ENCODE measurements at regions not wholly inside any gene's neighbourhood (a gene's known extent, or its start where the extent isn't known, plus 50 kb on each side); places are given as distances from the start of the nearest gene placed in this dataset.
A peak's percentile ranks its signal among the peaks of the same experiment; 100 is the strongest.
"Not testable (repeated sequence)": the region's sequence is repeated elsewhere in the genome, so short reads cannot be mapped to it uniquely, and the experiment has no call there.

DNA sequence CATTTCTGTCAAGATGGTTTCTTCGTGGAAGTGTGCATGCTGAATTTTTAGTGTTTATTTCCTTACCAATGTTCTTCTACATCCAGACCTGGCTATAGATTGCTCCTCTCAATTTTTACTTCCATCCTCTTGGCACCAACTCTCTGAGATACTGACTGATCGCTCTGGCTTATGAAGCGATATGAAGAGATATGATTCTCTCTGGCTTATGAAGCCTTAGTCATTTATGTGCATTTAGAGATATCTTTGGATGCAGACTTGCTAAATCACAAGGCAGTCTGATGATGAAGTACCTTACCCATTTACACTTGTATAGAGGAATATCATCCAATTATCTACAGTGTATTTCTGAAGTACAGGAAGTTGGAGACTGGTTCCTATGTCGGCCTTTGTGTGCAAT, 295.4 kb upstream of the STXBP5 start:
- DNase-seq, result no peak

DNA sequence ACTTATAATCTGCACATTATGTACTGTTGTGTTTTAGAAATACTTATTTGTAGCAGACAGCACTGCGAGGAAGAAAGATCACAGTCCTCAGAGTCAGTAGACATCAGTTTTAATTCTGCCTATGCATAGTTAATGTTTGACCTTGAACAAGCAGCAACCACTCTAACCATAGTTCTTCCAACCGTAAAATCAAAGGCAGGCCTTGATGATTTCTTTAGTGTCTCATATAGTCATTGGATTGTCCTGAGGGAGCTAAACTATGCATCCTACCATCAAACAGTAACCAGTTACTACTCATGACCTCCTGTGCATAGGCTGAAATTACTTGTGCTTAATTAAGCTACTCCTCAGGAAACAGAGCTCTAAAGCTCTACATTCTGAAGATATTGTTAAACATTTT, 294.8 kb upstream of the STXBP5 start:
- peak; percentile 78 for DNase-seq

DNA sequence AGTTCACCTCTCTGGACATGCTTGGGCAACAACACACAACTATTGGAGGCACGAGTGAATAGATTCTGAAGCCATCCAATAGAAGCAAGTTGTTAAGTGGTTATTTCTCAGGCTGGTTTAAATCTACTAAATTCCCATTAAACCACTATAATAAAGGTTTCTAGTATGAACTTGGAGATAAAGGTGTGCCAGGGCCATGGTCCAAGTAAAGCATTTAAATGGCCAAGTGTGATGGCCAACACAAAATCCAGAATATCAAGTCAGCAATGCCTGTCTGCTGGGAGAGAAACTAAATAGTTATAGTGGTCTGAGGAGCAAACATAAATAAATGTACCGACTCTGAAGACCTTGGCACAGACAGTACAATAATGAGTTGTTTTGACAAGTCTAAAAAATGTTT, 294.3 kb upstream of the STXBP5 start:
- DNase-seq, result no peak

DNA sequence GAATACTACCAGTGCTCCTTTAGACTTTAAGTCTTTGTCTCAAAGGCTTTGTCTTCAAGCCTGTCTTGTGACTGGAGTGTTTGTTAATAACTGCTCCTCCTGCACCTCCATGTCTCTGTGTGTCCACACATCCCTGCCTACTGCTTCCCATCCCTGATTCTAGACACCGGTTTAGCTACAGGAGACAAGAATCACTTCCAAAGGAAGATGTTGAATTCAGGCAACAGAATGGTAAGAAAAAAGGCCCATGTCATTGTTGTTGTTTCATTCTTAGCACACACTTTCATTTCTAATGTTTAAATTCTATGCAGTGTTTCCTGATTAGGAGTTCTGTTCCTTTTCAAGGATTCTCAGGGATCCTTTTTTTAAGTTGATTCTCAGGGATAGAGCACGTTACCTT, 293.6 kb upstream of the STXBP5 start:
- DNase-seq, result no peak

DNA sequence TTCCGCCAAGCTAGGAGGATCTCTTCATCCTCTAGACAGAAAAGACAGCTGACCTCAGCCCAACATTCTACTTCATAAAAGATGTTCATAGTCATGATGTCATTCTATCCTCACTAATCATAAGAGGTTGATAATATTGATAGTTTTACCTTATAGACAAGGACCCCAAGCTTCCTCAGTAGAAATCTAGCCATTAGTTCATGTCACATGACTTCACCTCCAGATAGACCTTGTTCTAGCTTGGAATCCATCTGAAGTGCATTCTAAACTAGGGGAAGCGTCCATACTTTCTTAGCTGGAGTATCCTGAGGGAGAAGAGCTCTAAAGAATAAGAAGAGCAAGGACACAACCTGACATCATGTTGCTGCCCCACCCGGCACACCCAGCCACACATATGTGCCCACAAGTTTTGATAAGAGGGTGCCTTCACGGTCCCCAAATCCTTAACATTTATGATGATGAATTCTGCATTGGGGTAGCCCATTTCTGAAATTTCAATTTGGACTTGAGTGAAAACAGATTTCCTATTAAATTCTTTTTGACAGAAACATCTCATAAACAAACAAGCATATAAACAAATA, 292.5 kb upstream of the STXBP5 start:
- no peak for DNase-seq

DNA sequence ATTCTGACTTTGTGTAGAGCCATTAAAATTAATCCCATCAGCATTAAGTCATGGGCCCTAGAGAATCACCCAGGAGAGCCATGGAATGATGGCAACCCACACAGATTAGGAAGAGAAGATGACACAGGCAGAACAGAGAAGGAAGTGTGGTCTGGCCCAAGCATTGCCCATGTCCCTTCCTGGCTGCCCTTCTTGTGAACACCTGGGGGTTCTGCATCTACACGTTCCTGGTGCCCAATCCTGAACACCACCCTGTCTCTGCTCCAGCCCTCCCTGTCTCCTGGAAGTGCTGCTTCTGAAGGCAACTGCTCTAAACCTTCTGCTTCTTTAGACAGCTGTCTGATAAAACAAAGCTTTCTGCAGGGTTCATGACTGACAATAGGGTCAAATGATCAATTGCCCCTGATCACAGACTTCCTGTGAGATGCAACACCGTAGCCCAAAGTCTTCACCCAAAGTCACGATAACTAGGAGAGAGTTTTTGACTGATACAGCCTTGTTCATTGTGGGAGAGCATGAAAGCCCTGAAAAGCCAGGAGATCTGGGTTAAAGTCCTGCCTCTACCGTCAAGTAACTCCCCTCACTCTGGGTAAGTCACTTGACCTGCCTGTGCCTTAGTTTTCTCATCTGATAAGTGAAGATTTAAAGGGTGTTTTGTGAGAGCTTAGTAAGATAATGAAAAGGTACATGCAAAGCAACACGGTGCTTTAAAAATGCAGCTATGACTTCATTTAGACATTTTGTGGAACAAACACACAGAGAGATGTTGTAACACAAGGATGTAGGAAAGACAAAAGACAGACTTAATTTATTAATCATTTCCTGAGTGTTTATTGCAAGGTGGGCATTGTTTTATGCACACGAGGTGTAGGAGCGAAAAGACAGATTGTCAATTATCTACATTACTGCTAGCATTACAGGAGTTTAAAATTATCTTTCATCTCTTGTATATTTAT, 291.2 kb upstream of the STXBP5 start:
- DNase-seq, result no peak

DNA sequence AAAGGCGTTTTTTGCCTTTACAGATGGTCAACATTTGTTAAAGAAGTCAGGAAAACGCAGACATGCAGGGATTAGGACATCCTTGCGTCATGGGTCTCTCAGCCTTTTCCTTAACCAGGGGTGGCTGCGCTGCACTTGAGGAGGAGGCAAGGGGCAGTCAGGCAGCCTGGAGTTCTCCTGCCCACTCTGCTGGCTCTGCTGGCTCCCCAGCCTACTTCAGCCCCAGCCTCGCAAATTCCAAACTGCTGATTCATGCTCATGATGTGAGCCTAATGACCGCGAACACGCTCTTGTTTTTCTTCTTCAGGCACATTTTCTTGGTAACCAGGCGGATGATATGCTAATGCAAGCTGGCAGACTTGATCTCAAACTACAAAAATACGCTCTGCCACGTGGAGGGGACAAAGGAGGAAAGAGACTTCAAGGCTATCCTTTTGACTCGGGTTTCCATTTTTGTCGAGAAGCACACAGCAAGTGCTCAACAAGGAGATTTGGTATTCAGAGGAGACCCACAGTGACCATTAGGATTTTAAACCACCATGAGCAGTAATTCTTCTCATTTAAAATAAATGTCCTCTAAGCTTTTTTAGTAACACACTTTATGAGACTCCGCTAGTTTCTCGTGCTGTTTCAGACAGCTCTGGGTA, 290.3 kb upstream of the STXBP5 start:
- peak; percentile 100 for DNase-seq

DNA sequence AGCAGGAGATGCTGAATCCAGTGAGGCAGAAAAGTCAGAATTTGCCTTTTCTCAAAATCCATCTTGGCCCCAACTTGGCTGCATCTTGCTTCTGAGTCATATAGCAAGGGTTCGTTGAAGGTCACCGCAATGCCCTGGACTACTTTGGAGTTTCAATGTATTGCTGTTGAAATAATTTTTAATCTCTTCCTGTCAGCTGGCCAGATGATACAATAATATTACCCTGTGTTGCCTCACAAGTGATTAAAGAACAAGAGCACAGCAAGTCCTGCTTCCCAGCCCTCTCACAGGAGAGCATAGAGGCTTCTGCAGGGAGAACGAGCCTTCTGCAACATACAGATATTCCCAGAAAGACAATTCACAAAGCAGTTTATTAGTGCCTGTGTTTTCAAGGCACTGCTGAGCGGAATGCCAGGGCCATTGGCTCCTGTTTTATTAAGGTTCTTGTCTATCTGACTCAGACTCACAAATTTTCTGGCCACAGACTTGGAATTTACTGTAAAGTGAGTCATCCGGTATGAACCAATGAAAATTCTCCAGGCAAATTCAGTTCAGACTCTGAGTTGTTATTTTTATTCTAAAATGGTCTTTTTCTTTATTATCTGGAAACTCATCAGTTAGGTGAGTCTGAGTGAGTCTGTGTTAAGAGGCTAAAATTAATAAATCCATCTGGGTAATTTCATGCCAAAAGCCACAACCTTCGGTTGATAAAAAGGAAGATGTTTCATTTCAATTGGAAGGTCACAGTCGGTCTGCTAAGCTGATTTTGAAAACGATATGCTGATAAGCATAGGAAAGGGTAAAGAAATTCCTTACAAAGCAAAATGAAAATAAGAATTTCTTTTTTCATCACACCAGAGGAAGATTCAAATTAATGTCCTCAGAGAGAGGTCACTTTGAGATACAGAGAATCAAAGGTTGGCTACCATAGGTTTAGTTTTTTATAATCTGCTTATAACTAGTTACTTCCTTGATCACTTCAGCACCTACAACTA, 289.4 kb upstream of the STXBP5 start:
- peak; percentile 97 for DNase-seq

DNA sequence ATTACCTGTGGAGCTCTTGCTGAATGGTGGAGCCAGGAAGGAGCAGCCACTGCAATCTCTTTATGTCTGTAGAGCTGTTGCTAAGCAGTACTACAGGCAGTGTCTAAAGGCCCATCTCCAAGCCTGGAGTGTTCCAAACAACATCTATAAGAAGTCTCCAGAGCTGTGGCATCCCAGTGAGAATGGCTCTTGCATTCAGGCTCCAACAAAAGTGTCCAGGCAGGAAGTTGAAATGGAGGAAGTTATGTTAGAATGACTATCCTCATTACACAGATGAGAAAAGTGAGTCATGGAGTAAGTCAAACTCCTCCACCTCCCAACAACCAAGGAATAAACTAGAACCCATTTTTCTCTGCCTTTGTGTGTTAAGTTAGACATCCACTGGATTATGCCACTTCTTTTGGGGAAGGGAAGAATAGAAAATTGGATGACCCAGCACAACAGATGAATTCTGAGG, 288.5 kb upstream of the STXBP5 start:
- peak; percentile 73 for DNase-seq

DNA sequence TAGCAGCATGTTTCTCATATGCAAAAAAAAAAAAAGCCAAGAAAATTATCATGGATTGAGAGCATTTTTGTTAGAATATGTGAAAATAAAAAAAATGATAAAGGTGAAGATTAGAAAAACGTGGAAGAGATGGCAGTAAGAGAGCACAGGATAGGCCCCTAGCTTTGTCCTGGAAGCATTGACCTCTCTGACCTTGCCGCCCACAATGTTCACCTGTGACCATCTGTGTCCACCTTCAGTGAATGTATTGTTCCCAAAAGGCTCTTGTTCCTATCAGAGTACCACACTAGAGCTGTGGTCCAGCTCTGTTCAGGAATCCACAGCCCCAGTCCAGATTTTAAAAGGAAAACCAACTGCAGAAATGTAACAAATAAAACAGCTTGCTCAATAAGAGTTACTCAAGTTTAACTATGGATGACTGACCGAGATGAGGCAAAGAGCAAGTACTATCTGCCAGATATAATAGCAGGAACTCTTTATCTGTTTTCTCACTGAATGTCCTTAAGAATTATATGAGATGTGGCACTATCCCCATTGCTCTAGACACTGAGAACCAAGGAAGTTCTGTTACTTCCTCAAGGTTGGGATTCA, 287.7 kb upstream of the STXBP5 start:
- no peak for DNase-seq

DNA sequence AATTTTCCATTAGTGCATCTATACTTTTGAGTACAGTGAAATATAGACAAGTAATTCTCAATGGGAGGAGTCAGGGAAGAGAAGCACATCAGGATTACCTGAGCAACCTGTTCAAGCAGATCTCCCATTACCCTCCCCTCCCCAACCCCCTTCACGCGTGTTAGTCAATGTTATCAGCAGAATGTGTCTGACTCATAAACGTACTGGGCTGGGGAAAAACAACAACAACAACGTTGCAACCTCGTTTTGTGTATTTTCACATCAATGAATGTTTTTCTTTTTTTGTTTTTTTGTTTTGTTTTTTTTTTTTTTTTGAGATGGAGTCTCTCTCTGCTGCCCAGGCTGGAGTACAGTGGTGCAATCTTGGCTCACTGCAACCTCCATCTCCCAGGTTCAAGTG, 287.0 kb upstream of the STXBP5 start:
- DNase-seq, result no peak

DNA sequence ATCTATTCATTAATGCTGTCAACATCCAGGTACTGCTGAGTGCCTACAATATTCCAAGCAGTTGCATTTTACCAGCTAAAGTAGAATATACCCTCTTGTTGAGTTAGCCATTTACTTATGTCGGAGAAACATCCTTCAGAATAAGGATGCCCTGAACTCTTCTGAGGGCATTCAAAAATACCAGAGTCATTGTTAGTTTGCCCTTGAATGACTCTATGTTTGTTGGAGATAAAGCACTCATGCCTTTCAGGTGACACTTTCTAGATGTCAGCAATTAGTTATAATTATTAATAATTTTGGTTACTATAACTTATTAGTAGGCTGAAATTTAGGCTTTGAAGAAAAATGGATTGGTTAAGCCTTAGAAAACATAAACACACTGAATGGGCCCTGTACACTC, 286.2 kb upstream of the STXBP5 start:
- no peak for DNase-seq

DNA sequence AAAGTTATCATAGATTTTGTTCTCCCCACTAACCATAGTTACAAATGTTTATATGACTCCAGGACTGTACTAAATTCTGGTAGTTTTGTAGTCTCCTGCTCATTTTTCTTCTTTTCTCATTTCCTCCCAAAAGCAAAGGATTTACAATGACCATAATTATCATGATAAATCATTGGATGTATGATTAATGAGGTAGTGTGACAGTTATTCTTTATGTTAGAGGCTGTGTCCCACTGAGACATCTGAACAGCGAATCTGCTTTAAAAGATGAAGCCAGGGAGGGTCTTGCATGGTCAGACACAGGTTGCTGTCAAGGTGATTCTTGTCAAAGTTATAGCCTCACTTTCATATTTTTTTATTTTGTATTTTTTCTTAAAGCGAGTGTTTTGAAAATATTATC, 285.2 kb upstream of the STXBP5 start:
- no peak for DNase-seq

DNA sequence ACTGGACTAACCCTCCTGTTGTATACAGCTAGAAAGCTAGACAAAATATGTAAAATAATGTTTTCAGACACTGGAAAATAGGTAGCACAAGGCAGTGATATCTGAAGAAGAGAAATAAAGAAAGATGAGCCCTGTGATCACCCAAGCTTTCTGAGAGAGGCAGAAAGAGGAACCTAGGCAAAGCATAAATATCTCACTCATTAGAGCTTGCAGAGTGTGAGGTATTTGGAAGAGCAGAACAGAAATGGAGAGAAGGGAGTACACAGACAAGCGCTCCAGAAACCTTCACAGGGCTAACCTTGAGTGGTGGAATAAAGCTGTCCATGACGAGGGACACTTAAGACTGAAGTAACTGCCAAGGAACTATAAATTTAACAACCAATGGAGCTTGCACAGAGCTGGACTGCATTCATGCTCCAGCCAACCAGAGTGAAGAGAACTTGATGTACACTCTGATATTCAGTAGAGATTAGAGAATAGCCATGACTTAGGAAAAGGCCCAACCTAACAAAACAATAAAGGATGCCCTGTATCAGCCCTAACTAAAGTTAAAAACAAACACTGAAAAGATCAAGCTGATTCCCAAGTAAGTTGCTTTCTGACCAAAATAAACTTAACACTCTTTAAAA, 280.9 kb upstream of the STXBP5 start:
- DNase-seq, result no peak

DNA sequence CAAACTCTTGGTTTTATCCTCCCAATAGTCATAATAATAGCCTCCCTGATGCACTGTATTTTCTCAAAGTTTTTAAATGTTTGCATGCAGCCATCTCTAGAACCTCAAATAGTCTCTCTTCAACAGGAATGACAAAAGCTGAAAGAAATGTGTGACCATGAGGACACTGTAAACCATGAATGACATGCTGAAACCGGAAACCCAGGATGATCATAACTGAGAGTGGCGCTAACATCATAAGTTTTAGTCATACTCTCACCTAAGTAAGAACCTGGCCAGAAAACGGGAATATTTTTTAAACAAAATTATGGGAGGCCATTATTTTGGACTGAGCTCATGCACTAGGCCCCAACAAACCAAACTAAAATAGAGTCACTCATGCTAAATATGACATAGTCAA, 278.4 kb upstream of the STXBP5 start:
- DNase-seq, result no peak

DNA sequence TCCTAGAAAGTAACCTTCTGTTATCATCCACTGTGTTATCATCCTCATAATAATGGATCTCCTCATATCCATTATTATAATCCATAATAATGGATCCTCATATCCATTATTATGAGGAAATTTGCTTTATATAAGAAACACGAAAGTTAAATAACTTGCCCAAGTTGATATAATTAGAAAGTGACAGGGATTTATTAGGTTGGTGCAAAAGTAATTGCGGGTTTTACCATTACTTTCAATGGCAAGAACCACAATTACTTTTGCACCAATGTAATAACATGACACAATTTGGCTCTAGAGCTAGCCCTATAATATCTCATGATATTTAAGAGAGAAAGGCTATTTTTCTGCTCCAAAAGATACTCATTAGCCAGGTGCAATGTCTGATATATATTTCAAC, 275.7 kb upstream of the STXBP5 start:
- DNase-seq, result no peak

DNA sequence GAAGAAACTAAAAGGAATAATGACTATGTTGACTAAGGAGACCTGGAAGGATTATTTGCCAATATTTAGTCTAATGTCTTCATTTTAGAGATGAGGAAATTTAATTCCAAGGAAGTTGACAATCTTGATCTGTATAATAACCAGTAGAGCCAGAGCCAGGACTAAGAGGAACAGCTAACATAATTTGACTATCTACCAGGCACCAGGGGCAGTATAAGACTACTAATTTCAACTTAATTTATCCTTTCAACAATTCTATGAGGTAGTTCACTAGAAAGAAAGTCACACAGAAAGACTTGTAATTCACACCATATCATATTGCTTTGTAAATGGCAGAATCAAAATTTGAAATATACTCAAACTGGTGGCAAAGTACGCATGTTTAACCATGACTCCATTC, 273.0 kb upstream of the STXBP5 start:
- no peak for DNase-seq

DNA sequence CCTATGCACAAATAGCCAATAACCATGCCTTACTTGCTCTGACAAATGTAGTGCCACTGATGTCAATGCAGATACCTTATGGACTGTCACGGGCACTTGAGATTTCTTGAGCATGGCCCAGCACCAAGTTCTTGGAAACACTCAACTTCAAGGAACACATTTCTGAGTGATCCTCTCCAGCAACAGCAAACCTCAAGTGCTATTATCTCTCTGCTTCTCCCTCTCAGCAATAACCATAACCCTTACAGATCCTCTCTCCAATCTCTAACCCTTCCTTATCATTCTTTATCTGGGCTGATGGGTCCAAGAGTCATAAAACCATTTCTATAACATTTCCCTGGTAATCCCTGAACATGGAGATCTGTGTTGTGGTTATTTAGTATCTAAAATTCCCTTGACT, 266.9 kb upstream of the STXBP5 start:
- DNase-seq, result no peak

DNA sequence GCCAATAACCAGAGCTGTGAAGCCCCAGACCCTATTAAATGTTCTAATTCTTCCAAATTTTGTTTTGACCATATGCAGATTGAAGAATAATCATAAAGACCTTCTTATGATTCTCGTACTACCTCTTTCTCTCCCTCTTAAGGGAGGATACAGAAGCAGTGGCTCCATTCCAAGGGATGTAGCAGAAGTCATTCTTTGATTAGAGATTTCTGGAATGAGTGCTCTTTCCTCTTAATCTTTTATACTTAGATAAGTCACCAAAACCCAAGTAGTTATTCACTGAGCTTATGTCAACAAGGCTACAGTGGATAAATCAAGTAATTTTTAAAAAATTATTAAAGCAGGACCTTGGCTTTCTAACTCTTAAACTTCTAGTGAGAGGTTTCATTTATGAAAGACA, 266.0 kb upstream of the STXBP5 start:
- DNase-seq, result no peak

DNA sequence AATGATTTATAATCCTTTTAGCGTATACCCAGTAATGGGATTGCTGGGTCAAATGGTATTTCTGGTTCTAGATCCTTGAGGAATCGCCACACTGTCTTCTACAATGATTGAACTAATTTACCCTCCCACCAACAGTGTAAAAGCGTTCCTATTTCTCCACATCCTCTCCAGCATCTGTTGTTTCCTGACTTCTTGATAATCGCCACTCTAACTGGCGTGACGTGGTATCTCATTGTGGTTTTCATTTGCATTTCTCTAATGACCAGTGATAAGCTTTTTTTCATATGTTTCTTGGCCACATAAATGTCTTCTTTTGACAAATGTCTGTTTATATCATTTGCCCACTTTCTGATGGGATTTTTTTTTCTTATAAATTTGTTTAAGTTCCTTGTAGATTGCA, 264.8 kb upstream of the STXBP5 start:
- not testable (repeated sequence) for DNase-seq

DNA sequence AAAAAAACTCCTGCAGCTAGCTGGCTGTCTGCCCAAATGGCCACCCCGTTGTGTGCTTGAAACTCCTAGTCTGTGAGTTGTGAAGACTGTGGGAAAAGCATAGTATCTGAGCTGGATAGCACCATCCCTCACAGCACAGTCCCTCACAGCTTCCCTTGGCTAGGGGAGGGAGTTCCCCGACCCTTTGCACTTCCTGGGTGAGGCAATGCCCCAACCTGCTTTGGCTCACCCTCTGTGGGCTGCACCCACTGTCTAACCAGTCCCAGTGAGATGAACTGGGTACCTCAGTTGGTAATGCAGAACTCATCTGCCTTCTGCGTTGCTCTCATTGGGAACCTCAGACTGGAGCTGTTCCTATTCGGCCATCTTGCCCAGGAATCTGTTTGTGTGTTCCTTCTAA, 260.6 kb upstream of the STXBP5 start:
- DNase-seq, result no peak

DNA sequence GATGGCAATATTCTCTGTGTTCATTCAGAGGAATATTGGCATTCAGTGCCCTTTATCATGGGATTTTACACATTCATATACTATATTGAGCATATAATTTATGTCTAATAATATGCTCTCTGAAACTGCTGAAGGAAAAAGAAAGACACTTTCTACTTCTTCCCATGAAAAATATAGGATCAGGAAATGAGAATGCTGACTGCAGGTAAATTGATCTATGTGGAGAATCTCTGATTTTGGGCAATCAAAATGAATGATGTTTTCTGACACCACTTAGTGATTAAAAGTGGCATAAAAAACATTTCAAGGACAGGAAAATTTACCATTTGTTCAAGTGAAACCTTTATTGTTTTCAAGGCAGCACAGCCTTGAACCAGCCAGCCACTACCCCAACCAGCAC, 260.1 kb upstream of the STXBP5 start:
- no peak for DNase-seq

All from kidney glomerular epithelial cell (primary cell).